HEK293 (cell line): ENCODE measurements at regions not wholly inside any gene's neighbourhood (a gene's known extent, or its start where the extent isn't known, plus 50 kb on each side); places are given as distances from the start of the nearest gene placed in this dataset.

Experiments used
- ATF2 ChIP-seq: fragments of 450-650 bp; formaldehyde crosslinking; IDR thresholded peaks from 2 replicates; pipeline ENCODE4 v1.5.1; 2016; ENCODE audit warnings: missing biosample characterization, missing genetic modification characterization, low read depth
- CTCF ChIP-seq: fragments of 450-650 bp; formaldehyde crosslinking; IDR thresholded peaks from 2 replicates; pipeline ENCODE4 v1.5.1; 2016; ENCODE audit warnings: missing biosample characterization, missing genetic modification characterization
- KLF17 ChIP-seq: fragments of 450-650 bp; formaldehyde crosslinking; IDR thresholded peaks from 2 replicates; pipeline ENCODE4 v1.5.1; 2016; ENCODE audit warnings: missing biosample characterization, missing genetic modification characterization
- REST ChIP-seq: fragments of 450-650 bp; formaldehyde crosslinking; IDR thresholded peaks from 2 replicates; pipeline ENCODE4 v1.5.1; 2016; ENCODE audit warnings: missing biosample characterization, missing genetic modification characterization
- TCF7L2 ChIP-seq: IDR thresholded peaks from 2 replicates; pipeline ENCODE4 v1.6.1; 2011; ENCODE audit warnings: low read depth, mild to moderate bottlenecking, inconsistent platforms, low read length, moderate library complexity, borderline replicate concordance
- ZNF112 ChIP-seq: fragments of 450-650 bp; formaldehyde crosslinking; IDR thresholded peaks from 2 replicates; pipeline ENCODE4 v1.5.0; 2017; ENCODE audit warnings: missing biosample characterization, missing genetic modification characterization
- ZNF121 ChIP-seq: fragments of 450-650 bp; formaldehyde crosslinking; IDR thresholded peaks from 2 replicates; pipeline ENCODE4 v1.5.1; 2016; ENCODE audit warnings: missing biosample characterization, missing genetic modification characterization
- ZNF175 ChIP-seq: fragments of 450-650 bp; formaldehyde crosslinking; IDR thresholded peaks from 2 replicates; pipeline ENCODE4 v1.5.1; 2016; ENCODE audit warnings: missing biosample characterization, missing genetic modification characterization
- ZNF184 ChIP-seq: fragments of 450-650 bp; IDR thresholded peaks from 2 replicates; pipeline ENCODE4 v1.5.1; 2018; ENCODE audit warnings: missing biosample characterization, mild to moderate bottlenecking, missing genetic modification characterization
- ZNF274 ChIP-seq, 2 experiments: fragments of 200-500 bp in 1 of 2; fragments of 450-650 bp in 1 of 2; sonication (Bioruptor generic) in 1 of 2; formaldehyde crosslinking in 1 of 2; IDR thresholded peaks; 2 replicates each; pipeline versions ENCODE4 v1.5.1 to v1.6.1; 2014 to 2016; ENCODE audit warnings: borderline replicate concordance in 1 of 2, inconsistent platforms in 1 of 2, low read length in 1 of 2, missing biosample characterization in 1 of 2, missing genetic modification characterization in 1 of 2
- ZNF280D ChIP-seq: fragments of 450-650 bp; formaldehyde crosslinking; IDR thresholded peaks from 2 replicates; pipeline ENCODE4 v1.5.1; 2016; ENCODE audit warnings: missing biosample characterization, missing genetic modification characterization
- ZNF350 ChIP-seq: fragments of 450-650 bp; formaldehyde crosslinking; IDR thresholded peaks from 2 replicates; pipeline ENCODE4 v1.5.0; 2017; ENCODE audit warnings: missing biosample characterization, mild to moderate bottlenecking, missing genetic modification characterization
- ZNF433 ChIP-seq: fragments of 450-650 bp; formaldehyde crosslinking; IDR thresholded peaks from 2 replicates; pipeline ENCODE4 v1.5.1; 2016; ENCODE audit warnings: missing biosample characterization, missing genetic modification characterization, low read depth
- ZNF510 ChIP-seq: fragments of 450-650 bp; formaldehyde crosslinking; IDR thresholded peaks from 2 replicates; pipeline ENCODE4 v1.5.1; 2018; ENCODE audit warnings: mild to moderate bottlenecking, missing genetic modification characterization, missing biosample characterization; ENCODE audit not compliant: insufficient replicate concordance

GRCh38 chr10:55734112-55734511, 626.9 kb downstream of the ZWINT start:
- TF ChIP-seq ATF2 (no peak), ZNF280D (tag by site-specific recombination) (no peak), ZNF112 (tag by site-specific recombination) (no peak), CTCF (no peak), REST (tag by site-specific recombination) (no peak), TCF7L2 (no peak), ZNF175 (no peak), ZNF121 (no peak), KLF17 (tag by site-specific recombination) (no peak), ZNF510 (tag by site-specific recombination) (no peak), ZNF350 (tag by site-specific recombination) (no peak), ZNF184 (tag by site-specific recombination) (no peak), ZNF274 (IDR thresholded peaks at IDR 0.05; ENCODE audit: low read length) (no peak), ZNF274 (tag by site-specific recombination; IDR thresholded peaks at IDR 0.05; ENCODE audit: borderline replicate concordance) (no peak), ZNF433 (tag by site-specific recombination) (no peak)
